HG03159 (cell line): ENCODE measurements at regions not wholly inside any gene's neighbourhood (a gene's known extent, or its start where the extent isn't known, plus 50 kb on each side); places are given as distances from the start of the nearest gene placed in this dataset.

Experiments used
- ATAC-seq: cut with Tn5 transposase; IDR thresholded peaks from one replicate; pipeline ENCODE4 v1.9.1; 2021; ENCODE audit warnings: mild to moderate bottlenecking, moderate library complexity; ENCODE audit not compliant: unreplicated experiment

DNA sequence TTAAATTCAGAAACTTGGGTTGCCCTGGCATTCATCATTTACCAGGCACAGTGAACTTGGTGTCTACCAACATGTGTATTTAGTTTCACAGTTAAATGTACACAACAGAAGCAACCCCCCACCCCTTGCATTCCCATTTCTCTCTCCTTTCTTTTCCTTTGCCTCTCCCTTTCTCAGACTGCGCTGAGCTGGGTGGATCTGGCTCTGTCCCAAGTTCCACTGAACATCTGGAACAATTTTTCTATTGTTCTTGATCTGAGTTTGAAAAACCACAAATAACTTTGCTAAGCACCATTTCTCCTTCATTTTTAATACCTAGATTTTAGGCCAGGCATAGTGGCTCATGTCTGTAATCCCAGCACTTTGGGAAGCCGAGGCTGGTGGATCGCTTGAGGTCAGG lies 242.2 kb downstream of the ABHD5 start:
- ATAC-seq = no peak

DNA sequence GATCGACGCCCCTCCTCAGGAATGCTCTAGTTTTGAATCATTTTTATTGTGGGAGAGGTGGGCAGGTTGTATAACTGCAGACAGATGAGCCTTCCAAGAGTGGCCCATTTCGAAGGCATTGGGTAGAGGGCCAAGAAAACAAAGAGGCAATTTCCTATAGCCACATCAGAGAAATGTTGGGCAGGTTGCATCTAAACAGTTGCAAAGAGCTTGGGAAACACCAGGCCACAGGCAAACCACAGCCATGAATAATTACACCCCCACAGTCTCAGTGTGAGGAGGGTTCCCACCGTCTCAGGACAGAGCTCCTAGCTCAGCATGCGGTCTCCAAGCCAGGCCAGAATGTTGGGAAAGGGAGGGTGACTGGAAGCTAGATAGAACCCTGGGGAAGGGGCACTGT lies 257.3 kb downstream of the ABHD5 start:
- ATAC-seq = no peak

DNA sequence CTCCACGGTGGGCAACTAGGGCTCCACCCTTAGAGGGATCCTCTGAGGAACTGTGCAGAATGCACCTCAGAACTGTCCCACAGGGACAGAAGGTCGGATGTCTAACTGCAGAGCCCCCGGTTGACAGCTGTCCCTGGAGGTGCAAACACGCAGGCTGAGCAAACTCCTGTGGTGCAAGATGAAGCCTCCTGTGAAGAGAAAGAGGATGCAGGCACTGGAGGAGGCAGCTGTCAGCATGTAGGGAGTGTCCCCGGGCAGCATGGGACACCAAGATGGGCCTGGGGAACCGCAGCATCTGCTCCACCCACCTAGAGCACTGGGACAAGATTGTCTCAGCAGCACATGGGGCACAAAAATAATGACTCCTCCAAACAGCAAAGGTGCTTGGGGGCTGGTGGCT lies 258.9 kb downstream of the ABHD5 start:
- no peak for ATAC-seq

DNA sequence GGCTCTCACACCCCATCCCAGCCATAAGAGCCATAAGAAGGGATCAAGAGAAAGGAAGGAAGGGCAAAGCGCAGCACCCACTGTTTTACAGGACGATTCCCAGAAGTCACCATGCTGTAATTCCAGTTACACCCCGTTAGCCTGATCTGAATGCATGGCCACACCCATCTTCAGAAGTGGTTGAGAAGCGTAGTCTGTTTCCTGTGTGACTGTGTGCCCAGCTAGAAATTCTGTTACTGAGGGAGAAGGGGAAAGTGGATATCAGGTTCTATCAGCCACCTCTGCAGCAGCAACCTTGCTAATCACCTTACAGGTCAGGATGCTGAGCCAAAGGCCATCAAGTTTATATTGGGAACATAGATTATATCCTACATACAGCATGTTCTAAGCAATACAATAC lies 260.0 kb downstream of the ABHD5 start:
- no peak for ATAC-seq

DNA sequence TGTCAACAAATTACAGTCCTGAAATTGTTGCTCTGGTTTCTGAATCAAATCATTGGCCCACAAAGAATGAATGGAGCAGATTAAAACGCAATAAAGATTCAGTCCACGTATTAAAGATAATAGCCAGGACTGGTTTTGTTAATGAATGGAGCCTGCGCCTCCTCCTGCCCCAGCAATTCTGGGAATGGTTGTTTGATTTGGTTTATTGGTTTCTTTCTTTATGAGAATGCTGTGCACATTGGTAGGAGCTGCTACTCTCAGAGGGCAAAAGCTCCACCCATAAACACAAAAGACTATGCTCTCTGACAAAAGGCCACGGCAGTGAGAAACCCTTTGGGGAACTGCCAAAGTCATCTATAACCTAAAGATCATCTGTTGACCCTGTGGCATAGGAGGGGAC lies 261.1 kb downstream of the ABHD5 start:
- ATAC-seq = no peak

DNA sequence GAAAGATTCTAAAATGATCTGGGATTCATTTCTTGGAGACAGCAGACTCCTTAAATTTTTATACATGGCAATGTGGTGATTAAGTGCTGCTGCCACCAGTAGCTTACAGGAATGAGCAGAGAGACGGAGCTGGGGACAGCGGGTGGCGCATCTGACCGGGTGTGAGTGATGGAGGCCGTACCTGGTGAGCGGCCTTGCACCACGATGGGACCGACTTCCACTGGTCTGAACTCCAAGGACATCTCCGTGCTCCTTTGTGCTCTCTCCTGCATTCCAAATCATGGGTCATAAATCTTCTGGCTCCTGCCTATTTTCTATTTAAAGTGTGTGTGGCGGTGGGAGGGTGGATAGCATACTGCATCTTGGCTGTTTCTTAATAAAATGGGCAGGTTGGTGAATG lies 262.6 kb downstream of the ABHD5 start:
- no peak for ATAC-seq

DNA sequence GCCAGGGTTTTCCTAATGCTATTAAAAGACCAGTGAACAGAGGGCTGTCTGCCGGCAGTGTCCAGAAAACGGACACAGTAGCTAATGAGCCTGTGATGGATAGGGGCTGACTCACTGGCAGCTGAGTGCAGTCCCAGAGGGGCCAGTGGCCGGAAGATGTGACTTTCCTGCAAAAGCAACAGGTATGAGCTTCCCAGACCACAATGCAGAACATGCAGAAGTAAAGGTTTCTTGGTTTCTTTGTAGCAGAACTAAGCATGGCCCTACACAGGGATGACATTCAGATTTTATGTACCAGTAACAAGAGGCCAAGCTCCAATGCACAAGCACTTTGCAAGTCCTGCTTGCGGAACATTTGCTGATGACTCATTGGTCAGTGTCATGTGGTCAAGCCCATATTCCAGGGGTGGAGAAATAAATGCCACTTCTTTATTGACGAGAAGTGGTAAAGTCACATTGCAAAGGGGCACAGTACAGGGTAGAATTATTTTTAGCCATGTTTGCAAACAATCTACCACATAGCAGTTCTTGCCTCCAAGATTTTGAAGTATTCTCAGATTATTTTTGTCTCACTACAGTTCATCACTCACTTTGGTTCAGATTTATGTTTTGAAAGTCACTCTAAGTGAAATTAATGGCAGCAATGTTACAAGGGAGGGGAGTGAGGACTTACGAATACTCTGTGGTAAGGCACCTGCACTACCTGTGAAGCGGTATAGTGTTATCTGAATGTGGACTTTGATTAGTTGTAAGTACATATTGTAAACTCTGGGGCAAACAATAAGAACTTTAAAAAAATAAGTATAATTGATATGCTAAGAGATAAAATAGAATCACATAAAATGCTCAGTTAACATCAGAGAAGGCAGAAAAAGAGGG lies 263.3 kb downstream of the ABHD5 start:
- ATAC-seq = no peak

DNA sequence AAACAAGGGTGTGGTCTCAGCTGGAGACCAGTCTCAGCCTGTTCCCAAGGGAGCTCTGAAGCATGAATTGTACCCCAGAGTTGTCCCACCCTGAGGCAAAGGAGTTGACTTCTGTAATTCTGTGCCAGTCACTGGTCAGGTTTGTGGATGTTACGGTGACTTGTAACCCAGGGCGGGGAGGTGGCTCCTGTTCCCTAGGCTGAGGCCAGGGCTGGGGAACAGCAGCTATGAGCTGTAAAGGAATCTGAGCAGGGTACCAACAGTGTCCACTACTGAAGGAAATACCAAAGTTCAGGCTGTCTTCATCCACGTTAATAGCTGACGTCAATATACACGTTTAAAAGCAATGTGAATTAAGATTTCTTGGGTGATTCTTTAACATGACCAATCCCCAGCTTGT lies 266.2 kb downstream of the ABHD5 start:
- no peak for ATAC-seq

DNA sequence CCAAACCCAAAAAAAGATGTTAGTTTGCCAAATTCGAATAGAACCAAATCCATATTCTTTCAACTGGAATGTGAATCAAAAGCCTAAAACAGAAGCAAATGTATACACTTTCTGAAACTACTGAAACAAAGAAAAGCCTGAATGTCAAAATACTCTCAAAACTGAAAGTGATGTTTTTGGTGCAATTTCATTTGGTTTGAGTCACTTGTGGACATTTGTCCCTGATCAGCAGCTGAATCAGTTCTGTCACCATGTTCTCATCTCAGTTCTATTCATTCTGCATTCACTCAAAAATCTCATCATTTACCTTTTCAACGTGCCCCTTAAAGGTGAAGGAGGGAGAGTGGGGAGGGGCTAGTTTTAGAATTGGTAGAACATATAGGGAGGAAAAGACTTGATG lies 266.8 kb downstream of the ABHD5 start:
- ATAC-seq = no peak

DNA sequence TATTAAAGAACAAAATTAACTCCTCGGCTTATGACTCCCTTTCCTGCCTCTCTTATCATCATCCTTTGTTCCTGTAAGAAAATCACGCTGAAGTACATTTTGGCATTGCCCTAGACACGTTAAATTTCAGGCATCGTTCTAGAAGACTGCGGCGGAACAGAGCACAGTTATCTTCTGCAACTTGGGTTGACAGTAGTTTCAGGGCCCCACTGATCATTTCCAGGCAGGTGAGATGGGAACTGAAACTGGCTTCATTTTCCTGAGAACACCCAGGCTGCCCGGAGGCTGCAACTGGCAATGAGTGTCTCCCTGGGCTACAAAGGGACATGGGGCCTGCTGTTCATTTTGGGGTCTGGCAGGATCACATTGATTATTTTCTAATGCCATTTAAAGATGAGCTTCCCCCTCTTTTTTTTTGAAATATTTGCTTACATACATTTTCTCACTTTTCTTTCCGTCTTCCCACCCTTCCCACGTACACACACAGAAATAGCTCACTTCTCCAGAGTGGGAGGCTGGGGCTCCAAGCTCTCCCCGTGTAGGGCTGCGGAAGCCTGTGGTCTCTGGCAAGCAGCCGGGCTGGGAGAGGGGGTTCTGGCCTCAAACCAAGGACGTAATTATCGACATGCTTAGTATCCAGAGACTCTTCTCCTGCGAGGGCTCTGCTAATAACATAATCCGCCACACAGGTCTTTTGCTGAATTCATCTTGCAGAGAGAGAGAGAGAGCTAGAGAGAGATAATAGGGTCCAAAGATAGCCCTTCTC lies 267.4 kb downstream of the ABHD5 start:
- ATAC-seq = no peak

DNA sequence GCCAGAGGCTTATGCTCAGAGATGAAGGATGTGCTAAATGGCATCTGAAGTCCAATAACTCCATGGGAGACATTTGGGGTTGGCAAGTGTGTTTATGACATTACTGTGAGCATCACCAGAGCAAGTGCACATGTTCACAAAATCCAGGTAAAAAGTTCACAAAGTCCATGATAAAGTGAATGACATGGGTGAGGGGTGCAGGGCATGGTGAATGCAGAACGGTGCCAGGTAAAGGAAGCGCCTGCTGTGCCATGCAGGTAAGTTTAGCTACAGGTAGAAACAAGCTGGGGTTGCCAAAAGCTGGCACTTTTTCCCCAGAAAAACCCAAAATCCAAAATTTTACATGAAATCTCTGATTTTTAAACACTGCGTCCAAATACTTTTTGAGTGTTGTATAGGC lies 268.2 kb downstream of the ABHD5 start:
- no peak for ATAC-seq

DNA sequence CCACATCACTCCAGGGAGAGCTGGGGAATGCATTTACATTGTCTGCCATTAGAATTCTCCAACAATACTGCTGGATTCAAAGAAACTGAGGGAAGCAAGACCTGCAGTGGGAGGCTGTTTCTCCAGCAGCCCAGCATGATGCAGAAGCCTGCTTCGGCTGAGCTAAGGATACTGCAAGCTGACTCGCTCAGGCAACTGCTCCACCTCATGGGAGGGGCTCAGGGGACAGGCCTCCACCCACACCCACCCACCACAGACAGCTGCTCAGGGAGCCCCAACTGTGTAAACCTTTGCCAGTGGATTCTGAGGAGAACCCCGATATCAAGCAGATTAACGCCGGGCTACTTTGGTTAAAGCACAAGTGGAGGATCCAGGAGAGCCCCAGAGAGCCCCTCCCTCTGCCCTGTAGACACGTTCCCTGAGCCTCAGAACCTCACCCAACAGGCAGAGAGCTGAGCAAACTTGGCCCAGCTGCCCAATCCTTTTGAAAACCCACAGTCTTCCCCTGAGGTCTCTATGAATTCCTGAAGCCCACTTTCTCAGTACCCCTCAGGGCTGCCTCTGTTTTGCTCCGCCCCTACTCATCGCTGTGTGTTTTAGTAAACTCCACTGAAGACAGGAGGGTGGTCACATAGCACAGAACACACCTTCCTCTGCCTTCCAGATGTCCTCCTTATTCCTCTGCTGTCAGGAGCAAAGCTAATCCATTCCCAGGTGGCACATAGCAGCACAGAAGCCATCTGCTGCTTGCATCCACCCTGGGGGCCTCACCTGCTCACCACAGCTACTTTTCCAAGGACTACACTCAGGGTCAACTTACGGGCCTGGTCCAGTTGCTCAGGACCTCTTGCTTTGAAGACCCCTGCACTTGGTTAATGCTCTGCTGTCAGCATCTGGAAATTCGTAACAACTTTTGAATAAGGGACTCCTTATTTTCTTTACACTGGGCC lies 269.0 kb downstream of the ABHD5 start:
- no peak for ATAC-seq

DNA sequence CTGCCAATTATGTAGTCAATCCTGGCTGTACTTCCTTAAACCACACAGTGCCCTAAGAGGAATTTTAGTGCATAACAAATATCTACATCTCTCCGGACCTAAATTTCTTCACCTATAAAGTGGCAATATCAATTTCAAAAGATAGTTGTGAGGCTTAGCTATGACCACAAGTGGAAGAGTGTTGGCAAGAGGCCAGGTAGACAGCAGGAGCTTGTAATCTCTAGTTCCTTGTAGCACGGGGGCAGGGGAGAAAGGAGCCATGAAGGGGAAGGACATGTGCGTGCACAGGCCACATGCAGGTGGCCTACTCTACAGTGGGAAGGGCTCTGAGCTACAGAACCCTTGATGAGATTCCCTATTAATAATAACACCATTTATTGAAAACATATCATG lies 269.7 kb downstream of the ABHD5 start:
- ATAC-seq = no peak

DNA sequence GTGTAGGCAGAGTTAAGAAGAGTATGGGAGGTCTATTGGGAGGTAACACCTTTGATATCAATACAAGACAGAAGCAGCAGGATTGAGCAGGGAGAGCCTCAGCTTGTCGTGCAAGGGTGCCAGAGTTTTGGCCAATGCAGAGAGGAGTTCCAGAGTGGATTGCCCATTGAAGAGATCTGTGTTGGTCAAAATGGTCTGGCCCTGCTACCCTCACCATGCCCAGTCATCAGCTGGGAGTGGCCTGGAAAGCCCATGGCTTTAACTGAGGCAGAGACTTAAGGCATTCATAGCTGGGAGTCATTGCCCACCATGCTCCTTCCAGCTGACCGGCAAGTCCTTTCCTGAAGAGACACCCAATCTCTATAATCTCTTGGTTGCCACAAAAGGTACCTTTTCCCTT lies 271.3 kb downstream of the ABHD5 start:
- no peak for ATAC-seq

DNA sequence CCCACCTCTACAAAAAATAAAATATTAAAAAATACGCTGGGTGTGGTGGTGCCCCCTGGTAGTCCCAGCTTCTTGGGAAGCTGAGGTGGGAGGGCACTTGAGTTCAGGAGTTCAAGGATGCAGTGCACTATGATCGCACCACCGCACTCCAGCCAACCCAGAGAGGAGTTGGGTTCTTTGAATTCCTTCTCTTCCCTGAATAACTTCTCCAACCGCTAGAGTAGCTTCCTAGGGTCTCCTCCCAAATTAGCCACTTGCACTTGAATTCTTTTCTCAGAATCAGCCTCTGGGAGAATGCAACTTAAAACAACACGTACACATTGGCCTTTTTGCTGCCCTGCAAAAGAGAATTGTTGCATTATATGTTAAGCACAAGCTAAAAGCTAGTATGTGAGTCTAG lies 272.5 kb downstream of the ABHD5 start:
- ATAC-seq = no peak

DNA sequence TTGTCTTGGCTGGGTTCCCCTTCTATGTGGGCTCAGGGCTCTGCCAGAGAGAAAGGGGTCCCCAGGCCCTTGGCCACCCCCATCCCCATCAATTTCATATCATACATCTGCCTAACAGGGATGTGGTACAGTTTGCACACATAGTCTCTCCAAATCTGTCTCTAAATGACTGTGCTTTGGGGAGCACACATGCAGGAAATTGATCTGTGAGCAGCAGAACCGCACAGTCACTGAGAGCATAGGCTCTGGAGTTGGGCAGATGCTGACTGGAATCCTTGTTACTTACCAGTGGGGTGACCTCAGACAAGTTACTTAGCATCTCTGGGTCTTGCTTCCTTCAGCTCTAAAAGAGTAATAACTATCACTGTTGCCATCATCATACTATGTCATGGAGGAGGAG lies 273.9 kb downstream of the ABHD5 start:
- ATAC-seq = no peak

DNA sequence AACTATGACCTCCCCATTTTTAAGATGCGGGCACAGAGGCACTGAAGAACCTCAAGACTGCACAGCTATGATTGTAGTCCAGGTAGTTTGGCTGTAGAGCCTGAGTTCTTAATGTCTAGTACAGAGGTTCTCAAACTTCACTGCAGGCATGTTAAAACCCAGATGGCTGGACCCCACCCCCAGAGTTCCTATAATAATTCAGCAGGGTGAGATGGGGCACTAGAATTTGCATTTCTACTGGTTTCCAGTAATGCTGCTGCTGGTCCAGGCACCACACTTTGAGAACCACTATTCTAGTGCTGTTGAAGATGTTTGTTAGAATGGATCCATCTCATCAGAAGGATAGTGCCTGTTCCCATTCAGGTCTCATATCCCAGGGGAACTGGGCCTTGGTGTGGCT lies 274.9 kb downstream of the ABHD5 start:
- no peak for ATAC-seq

DNA sequence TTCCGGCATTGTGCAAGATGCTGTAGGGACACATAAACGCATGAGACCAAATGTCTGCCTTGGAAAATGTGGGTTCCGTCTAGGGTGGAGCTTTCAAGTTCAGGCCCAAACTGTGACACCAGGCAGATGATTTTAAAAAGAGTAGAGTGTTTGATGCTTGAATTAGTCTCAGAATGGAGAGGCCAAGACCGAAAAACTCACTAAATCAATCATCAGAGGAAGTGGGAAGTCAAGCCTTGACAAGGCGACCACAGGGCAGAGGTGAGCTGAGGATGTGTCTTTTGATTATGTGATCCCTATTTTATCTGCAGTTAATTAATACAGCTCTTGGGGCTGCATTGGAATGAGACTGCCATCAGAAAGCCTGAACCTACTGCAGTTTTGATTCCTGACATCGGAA lies 275.4 kb downstream of the ABHD5 start:
- no peak for ATAC-seq

DNA sequence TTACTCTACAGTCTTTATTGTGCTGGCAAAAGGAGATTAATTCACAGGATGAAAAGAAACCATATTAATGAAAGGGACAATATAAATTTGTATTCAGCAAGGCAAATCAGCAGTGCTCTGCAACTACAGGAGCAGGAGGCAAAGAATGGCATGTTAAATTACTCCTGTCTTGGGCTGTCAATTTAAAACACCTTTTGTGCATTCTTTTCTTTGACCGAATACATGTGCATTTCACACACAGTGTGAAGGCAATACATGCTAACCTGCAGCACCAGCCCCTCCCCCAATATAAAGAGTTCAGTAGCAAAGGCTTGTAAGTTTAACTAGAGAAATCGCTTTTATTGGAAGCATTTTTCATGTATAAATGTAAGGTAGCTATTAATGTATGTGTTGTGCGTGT lies 275.2 kb upstream of the TOPAZ1 start:
- ATAC-seq = no peak

DNA sequence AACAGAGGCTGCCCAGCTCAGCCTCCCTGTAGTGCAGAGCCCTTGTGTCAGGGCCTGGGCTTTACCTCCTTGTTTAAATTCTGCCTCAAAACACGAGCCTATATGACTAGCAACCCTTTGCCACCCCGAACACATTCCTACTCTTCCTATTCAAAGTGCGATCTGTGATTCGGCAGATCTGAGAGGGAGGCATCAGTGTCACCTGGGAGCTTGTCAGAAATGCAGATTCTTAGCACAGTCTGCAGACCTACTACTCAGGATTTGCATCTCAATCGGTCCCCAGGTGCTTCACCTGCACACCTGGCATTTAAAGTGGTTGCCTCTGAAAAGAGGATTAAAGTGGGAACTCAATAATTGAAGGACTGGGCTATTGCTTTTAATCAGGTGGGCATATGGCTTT lies 273.2 kb upstream of the TOPAZ1 start:
- ATAC-seq = no peak

DNA sequence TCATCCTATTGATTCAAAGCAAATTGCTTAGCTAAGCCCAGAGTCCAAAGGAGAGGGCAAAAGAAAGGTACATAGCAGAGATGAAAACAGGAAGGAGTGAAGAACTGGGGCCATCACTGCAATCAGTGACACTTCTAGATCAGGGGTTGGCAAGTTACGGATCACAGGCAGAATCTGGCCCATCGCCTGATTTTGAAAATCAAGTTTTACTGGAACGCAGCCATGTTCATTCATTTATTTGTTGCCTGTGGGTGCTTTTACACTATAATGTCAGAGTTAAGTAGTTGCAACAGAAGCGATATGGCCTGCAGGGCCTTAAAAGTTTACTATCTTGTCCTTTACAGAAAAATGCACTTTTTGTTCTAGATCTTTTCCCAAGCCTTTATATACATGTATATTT lies 271.7 kb upstream of the TOPAZ1 start:
- ATAC-seq = no peak
